HG03520 (cell line): ENCODE measurements at regions not wholly inside any gene's neighbourhood (a gene's known extent, or its start where the extent isn't known, plus 50 kb on each side); places are given as distances from the start of the nearest gene placed in this dataset.
"Not testable (repeated sequence)": the region's sequence is repeated elsewhere in the genome, so short reads cannot be mapped to it uniquely, and the experiment has no call there.

ENCODE experiments used
- ATAC-seq: cut with Tn5 transposase; IDR thresholded peaks from one replicate; pipeline ENCODE4 v1.9.1; 2021; ENCODE audit warnings: mild to moderate bottlenecking, moderate library complexity; ENCODE audit not compliant: unreplicated experiment

GRCh38 chr10:62496925-62497324 lies 122.8 kb downstream of the ZNF365 start:
- no peak for ATAC-seq

DNA sequence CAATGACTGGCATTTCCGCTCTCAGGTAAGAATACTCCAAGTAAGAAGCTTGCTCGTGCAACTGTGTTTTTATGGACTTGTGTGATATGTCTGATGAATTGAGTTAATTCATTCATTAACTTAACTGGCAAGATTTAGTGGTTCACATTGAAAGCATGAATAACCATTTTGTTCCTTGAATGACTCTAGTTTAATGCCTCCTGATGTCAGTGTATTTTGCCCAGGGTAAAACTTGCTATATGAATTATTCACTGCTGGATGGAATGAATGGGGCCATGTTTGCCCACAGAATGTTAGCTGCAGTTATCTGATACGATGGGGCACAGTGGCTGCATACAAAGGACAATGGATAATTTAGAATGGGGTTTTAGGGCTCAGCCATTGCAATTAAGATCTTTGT lies 124.1 kb downstream of the ZNF365 start:
- ATAC-seq: no peak

GRCh38 chr10:62500116-62500515 lies 125.9 kb downstream of the ZNF365 start:
- ATAC-seq: not testable (repeated sequence)

- ATAC-seq: no peak
These were observed 127.4 kb downstream of the ZNF365 start for GRCh38 chr10:62501547-62501946.

GRCh38 chr10:62502995-62503613 lies 128.9 kb downstream of the ZNF365 start:
- no peak for ATAC-seq

GRCh38 chr10:62503872-62504271 lies 129.7 kb downstream of the ZNF365 start:
- no peak for ATAC-seq

GRCh38 chr10:62506371-62506770 lies 132.2 kb downstream of the ZNF365 start:
- no peak for ATAC-seq

DNA sequence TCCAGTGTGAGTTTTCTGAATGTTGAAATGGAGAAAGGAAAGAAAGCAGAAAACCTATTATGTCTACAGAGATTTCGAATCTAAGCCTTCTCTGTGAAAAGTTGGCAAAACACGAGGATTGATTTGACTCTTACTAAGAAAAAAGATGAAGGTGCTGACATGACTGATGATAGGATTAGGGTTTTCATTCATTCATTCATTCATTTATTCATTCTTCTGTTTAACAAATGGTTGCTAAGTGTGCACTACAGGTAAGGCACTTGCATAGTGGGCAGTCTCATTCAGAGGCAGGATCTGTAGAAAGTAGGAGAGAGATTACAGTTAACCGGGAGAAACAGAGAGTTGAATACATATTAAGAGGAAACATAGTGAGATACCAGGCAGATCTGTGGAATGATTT lies 137.1 kb downstream of the ZNF365 start:
- ATAC-seq: peak; percentile 15

DNA sequence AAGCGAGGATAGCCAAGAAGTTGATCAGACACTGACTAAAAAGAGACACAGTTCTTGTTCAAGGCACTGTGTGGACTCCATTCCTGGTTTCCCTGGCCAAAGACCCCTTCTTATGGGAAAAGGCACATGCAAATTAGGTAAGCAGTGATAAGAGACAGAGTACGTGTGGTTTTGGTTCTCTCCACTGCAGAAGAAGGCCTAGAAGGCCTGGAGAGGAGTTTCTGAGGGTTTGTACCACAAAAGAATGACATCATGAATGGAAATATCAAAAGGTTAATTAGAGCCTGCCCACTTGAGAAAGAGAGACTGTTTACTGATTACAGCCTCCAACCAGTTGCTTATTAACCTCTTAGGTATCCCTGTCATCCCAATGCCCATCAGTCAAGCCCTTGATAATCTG lies 137.5 kb downstream of the ZNF365 start:
- ATAC-seq: peak; percentile 87

- ATAC-seq: no peak
These were observed 138.7 kb downstream of the ZNF365 start for GRCh38 chr10:62512732-62513475.

- ATAC-seq: no peak
These were observed 140.0 kb downstream of the ZNF365 start for GRCh38 chr10:62514079-62514693.

GRCh38 chr10:62517252-62517651 lies 143.1 kb downstream of the ZNF365 start:
- no peak for ATAC-seq

DNA sequence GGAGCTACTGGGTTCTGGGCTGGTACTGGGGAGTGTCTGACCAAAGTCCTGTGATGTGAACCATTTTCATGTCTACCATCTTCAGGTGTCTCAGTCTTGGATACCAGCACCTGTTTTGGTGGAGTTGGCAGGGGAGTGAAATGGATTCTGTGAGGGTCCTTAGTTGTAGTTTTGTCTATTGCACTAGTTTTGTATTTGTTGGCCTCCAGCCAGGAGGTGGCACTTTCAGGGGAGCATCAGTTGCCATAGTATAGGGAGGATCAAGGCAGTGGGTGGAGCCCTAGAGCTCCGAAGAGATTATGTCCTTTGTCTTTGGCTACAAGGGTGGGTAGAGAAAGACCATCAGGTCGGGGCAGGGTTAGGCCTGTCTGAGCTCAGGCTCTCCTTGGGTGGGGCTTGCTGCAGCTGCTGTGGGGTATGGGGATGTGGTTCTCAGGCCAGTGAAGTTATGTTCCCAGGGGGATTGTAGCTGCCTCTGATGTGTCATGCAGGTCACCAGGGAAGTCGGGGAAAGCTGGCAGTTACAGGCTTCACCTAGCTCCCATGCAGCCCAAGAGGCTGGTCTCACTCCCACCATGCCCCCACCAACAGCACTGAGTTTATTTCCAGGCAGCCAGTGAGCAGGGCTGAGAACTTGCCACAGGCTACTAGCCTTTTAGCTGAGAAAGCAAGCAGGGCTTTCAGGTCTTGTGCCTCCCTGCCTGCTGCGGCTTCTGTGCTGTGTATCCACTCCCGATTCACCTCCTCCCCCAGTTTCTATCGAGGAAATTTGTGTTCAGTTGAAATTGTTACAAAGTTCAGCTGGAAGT lies 153.1 kb downstream of the ZNF365 start:
- ATAC-seq: peak; percentile 39

GRCh38 chr10:62528441-62528840 lies 154.3 kb downstream of the ZNF365 start:
- peak; percentile 92 for ATAC-seq

DNA sequence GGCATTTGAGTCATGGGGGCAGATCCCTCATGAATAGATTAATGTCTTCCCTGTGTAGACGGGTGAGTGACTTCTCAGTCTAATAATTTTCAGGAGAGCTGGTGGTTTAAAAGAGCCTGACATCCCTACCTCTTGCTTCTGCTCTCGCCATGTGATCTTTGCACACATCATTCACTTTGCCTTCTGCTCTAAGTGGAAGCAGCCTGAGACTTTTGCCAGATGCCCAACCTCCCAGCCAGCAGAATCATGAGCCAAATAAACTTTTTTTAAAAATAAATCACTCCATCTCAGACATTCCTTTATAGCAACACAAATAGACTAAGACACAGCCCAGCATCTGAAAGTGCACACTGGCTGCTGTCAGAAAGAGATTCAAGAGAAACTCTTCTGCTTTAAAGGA lies 155.2 kb downstream of the ZNF365 start:
- no peak for ATAC-seq

GRCh38 chr10:62534031-62534430 lies 159.9 kb downstream of the ZNF365 start:
- ATAC-seq: no peak

- ATAC-seq: no peak
These were observed 164.4 kb downstream of the ZNF365 start for GRCh38 chr10:62538606-62539005.

GRCh38 chr10:62540389-62540788 lies 166.2 kb downstream of the ZNF365 start:
- ATAC-seq: no peak

DNA sequence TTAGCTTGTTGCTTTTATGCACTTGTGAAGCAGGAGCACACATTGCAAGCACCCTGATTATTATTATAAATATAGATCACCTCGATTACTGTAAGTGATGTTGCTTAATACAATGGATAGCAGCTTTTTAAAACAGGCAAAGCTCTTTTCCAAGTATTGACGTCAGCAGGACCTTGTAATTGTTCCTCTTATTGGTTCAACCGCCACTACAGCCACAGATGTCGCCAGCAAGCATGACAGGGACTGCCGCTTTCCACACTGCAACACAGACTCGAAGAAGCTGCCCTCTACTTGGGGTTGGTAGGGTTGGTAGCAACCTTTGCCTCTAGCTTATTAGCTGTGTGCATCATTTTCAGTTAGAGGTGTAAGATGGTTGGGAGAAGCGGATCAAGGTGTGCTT lies 167.6 kb downstream of the ZNF365 start:
- ATAC-seq: no peak

- no peak for ATAC-seq
These were observed 169.6 kb downstream of the ZNF365 start for GRCh38 chr10:62543571-62544355.
